ENCODE measurements at regions not wholly inside any gene's neighbourhood (a gene's known extent, or its start where the extent isn't known, plus 50 kb on each side); places are given as distances from the start of the nearest gene placed in this dataset.

GRCh38 chr6:11282875-11283274 lies 50.4 kb upstream of the NEDD9 start:
- Mint-ChIP-seq H3K27me3 (no peaks in the 10 kb centered on the region), H3K27ac (no peak overlapping the region), H3K4me3 (no peak overlapping the region), H3K4me1 (peaks cover 30% of the 10 kb centered on the region), H3K9me3 (ENCODE audit: low read depth) (no peaks in the 10 kb centered on the region), H3K36me3 (peaks cover 37% of the 10 kb centered on the region)
- DNase-seq = no peak
- no peak for ATAC-seq
- CTCF ChIA-PET = interaction anchor here (1.1 kb wide), 1 partner anchor 214 kb away, joined by 3 read pairs; no protein-coding TSS in a partner anchor
